ENCODE measurements at regions not wholly inside any gene's neighbourhood (a gene's known extent, or its start where the extent isn't known, plus 50 kb on each side); places are given as distances from the start of the nearest gene placed in this dataset.
"Not testable (repeated sequence)": the region's sequence is repeated elsewhere in the genome, so short reads cannot be mapped to it uniquely, and the experiment has no call there.

DNA sequence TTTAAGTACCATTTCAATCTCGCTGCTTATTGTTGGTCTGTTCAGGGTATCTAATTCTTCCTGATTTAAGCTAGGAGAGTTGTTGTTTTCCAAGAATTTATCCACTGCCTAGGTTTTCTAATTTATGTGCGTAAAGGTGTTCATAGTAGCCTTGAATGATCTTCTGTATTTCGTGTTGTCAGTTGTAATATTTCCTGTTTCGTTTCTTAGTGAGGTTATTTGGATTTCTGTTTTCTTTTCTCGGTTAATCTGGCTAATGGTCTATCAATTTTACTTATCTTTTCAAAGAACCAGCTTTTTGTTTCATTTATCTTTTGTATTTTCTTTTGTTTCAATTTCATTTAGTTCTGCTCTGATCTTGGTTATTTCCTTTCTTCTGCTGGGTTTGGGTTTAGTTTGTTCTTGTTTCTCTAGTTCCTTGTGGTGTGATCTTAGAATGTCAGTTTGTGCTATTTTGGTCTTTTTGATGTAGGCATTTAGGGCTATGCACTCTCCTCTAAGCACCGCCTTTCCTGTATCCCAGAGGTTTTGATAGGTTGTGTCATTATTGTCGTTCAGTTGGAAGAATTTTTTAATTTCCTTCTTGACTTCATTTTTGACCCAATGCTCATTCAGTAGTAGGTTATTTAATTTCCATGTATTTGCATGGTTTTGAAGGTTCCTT is 92.5 kb upstream of the CSRP2 start:
- H3K4me3 Mint-ChIP-seq; H3K27me3 Mint-ChIP-seq (ENCODE audit: insufficient read depth); DNase-seq (ENCODE audit: low spot score); intact Hi-C loops (cut with micrococcal nuclease); H3K27ac Mint-ChIP-seq; H3K4me1 Mint-ChIP-seq (ENCODE audit: low read depth); H3K9me3 Mint-ChIP-seq; H3K36me3 Mint-ChIP-seq (ENCODE audit: low read depth): not testable (repeated sequence)

DNA sequence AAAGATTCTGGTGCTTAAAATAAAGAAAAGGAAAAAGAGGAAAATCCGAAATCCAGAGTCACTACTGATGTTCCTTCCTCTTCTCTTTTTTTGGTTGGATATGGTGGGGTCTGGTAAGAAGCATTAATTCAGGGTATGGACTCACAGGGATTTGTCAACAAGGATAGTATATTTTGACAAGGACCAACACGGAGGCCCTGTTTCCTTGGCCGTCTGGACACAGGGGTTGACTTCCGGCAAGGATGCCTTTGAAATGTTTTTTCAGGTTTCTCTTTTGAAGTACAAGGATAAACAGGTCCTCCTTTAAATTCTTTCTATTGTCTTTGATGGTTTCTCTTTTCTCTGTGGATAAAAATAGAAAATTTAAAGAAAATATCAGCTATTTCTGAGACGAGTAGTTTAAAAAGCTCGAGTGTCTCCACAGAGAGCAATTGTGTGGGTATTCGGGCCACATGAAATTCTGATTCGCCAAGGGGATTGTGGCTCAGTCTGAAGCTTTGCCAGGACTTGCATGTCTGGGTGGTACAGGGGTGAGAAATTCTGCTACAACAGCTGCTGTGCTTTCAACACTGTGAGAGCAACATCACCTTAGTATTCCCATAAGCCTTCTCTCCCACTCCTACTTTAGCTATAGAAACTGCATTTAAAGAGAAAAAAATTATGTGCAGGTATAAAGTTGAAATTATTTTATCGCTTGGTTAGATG is 88.5 kb upstream of the CSRP2 start:
- Mint-ChIP-seq H3K4me1 (ENCODE audit: low read depth) (no peaks in the 10 kb centered on the region), H3K36me3 (ENCODE audit: low read depth) (no peaks in the 10 kb centered on the region), H3K9me3 (no peaks in the 10 kb centered on the region), H3K27me3 (ENCODE audit: insufficient read depth) (no peaks in the 10 kb centered on the region), H3K27ac (no peak overlapping the region), H3K4me3 (no peak overlapping the region)
- no peak for DNase-seq (ENCODE audit: low spot score)
- intact Hi-C loops (cut with micrococcal nuclease), result no loop called here

DNA sequence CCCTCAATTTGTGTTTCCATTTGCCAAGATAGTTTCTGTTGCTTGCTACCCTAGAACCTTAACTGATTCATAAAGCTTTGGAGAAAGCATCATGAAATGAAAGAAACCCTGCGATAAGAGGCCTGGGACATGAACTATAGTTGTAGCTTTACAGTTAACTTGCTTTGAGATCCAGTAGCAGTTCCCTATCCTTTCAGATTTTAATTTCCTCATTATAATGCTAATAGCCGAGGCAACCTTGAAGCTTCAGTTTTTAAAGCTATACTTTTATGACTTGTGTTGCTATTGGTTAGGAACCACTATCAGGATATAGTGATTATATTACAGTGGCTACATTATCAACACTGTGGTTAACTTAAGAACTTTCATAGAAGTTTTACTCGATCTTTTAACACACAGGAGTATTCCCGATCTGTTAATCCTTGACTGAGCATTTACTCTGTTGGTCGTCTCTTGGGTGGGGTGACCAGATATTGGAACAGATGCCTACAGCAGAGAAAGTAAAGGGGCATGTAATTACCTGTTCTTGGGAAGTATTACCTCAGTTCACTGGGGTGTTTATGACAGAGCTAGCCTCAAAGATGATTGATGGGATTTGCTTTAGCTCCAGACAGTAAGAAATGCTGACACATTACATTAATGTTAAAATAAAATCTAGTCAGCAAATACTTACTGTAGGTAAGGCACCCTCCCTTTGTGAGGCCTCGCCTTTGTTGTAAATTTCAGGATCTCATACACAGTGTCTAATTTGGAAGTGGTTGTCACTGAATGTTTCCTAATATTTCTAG is 86.2 kb upstream of the CSRP2 start:
- DNase-seq (ENCODE audit: low spot score), result no peak
- H3K27me3 Mint-ChIP-seq (ENCODE audit: insufficient read depth), result no peaks in the 10 kb centered on the region

DNA sequence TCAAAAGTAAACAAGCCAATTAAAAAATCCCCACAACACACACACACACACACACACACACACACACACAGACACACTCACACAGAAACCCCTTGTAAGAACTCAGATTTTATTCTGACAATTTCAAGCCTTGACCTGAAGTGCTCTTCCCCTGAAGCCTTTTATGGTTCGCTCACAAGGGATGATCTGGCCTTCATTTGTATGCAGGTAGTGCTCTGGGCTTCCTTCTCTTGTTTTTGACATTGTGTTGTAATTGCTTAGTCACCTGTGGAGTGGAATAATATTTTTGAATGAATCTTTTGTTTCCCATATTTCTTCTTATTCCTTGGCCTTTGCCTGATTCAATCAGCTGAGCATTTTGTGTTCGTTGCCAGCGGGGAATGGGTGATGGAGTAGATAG is 83.3 kb upstream of the CSRP2 start:
- Mint-ChIP-seq H3K9me3 (no peaks in the 10 kb centered on the region), H3K27ac (no peak overlapping the region), H3K4me1 (ENCODE audit: low read depth) (no peaks in the 10 kb centered on the region), H3K4me3 (no peak overlapping the region), H3K27me3 (ENCODE audit: insufficient read depth) (peaks cover 2% of the 10 kb centered on the region), H3K36me3 (ENCODE audit: low read depth) (no peaks in the 10 kb centered on the region)
- DNase-seq (ENCODE audit: low spot score), result no peak
- intact Hi-C loops (cut with micrococcal nuclease), result no loop called here

More for the DNA sequence above, 86.2 kb upstream of the CSRP2 start:
- Mint-ChIP-seq H3K27ac (no peak overlapping the region), H3K36me3 (ENCODE audit: low read depth) (no peaks in the 10 kb centered on the region), H3K9me3 (no peaks in the 10 kb centered on the region), H3K4me1 (ENCODE audit: low read depth) (no peaks in the 10 kb centered on the region), H3K4me3 (no peak overlapping the region)
- intact Hi-C loops (cut with micrococcal nuclease), result no loop called here

DNA sequence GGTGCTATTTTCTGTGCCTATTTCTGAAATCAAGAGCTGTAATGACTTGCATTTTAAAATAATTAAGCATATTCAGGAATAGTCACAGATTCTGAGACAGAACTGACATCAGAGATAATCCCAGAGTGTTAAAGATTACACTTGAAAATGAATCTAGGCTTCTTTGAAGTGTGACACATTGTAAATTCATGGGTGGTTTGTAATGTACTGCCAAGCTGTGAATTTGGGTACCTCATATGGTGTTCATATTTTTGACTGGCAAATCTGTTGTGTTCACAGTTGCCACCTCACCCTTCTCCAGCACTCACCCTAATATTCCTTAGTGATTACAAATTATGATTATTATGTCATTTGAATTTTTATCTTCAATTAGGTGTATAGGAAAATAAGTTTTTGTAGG is 78.5 kb upstream of the CSRP2 start:
- no peak overlapping the region for H3K27ac Mint-ChIP-seq

DNA sequence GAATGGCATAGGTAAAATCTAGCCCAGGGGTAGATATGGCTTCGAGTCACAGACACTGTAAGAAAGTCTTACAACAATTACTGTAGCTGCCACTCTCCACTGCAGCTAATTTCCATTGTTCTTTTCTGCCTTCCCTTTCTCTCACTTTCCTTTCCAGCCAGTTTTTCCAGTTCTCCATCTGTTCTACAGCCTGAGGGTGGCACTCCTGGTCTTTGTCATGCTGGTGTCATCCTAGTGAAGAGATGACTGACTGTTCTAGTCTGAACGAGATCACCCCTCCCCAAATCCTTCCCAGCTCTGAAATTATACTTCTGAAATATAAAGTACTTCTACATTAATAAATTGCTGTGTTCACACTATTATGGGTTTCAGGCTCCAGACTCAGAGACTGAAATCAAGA is 74.2 kb upstream of the CSRP2 start:
- Mint-ChIP-seq H3K27me3 (ENCODE audit: insufficient read depth) (peaks cover 5% of the 10 kb centered on the region), H3K9me3 (no peaks in the 10 kb centered on the region), H3K4me3 (no peak overlapping the region), H3K27ac (no peak overlapping the region), H3K4me1 (ENCODE audit: low read depth) (no peaks in the 10 kb centered on the region), H3K36me3 (ENCODE audit: low read depth) (no peaks in the 10 kb centered on the region)
- DNase-seq (ENCODE audit: low spot score), result no peak
- intact Hi-C loops (cut with micrococcal nuclease), result no loop called here

More for the DNA sequence above, 78.5 kb upstream of the CSRP2 start:
- intact Hi-C loops (cut with micrococcal nuclease), result no loop called here
- no peaks in the 10 kb centered on the region for H3K9me3 Mint-ChIP-seq
- no peaks in the 10 kb centered on the region for H3K4me1 Mint-ChIP-seq (ENCODE audit: low read depth)
- H3K27me3 Mint-ChIP-seq (ENCODE audit: insufficient read depth), result peaks cover 3% of the 10 kb centered on the region
- no peak overlapping the region for H3K4me3 Mint-ChIP-seq
- no peaks in the 10 kb centered on the region for H3K36me3 Mint-ChIP-seq (ENCODE audit: low read depth)
- no peak for DNase-seq (ENCODE audit: low spot score)

DNA sequence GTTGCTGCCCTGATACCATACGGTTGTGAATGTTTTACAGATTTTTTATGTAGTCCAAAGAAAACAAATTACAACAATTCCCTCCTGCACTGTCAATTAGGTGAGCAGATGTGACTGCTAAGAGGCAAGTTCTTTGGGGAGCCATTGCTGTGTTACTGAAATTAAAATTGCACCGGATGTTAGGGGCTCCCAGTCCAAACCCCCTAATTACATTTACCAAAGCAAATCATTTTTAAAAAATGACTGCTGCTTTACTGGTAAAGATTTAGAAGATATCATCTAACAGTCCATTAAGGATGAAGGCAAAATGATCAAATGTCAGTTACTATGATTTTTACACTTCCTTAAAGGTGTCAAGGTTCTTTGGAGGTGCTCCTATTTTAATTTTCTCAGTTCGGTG is 70.1 kb upstream of the CSRP2 start:
- no peaks in the 10 kb centered on the region for H3K36me3 Mint-ChIP-seq (ENCODE audit: low read depth)
- no peaks in the 10 kb centered on the region for H3K4me1 Mint-ChIP-seq (ENCODE audit: low read depth)
- intact Hi-C loops (cut with micrococcal nuclease), result no loop called here
- H3K27ac Mint-ChIP-seq, result no peak overlapping the region
- peaks cover 8% of the 10 kb centered on the region for H3K27me3 Mint-ChIP-seq (ENCODE audit: insufficient read depth)
- no peak overlapping the region for H3K4me3 Mint-ChIP-seq
- no peak for DNase-seq (ENCODE audit: low spot score)
- no peaks in the 10 kb centered on the region for H3K9me3 Mint-ChIP-seq

DNA sequence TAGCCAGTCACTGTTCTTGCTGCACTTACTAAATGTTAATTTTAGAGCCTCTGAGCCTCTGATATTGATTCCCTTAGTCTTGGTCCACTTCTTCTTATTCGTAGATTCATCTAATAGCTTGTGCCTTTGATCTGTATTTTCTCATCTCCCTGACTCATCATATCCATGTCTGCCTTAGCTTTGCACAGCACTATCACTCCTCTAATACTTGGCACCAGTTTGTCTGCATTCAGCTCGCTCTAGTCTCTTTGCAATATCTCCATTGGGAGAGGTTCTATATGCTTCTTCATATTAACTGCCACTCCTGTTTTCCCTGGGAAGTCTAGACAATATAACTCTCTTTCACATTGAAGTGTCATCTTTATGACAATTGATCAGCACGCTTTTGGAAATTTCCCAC is 68.5 kb upstream of the CSRP2 start:
- intact Hi-C loops (cut with micrococcal nuclease), result no loop called here
- no peak for DNase-seq (ENCODE audit: low spot score)
- Mint-ChIP-seq H3K36me3 (ENCODE audit: low read depth) (no peaks in the 10 kb centered on the region), H3K9me3 (no peaks in the 10 kb centered on the region), H3K27ac (no peak overlapping the region), H3K27me3 (ENCODE audit: insufficient read depth) (peaks cover 6% of the 10 kb centered on the region), H3K4me3 (no peak overlapping the region), H3K4me1 (ENCODE audit: low read depth) (no peaks in the 10 kb centered on the region)

DNA sequence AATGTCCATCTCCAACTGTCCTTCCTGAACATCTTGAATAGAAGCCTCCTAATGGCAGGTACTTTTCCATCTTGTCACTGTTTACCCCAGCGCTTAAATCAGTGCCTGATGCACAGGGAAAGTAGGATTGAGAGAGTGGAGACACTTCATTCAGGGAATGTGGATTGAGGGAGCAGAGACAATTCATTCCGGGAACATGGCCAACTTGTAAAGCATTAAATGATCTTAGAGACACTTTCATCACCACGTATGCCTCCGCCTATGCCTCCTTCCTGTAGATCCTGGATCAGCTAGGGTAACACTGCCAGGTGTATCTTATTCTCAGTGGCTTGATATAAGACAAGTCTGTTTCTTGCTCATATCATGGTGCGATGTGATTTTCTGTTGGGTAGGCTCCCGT is 67.6 kb upstream of the CSRP2 start:
- no peaks in the 10 kb centered on the region for H3K4me1 Mint-ChIP-seq (ENCODE audit: low read depth)
- no peak overlapping the region for H3K4me3 Mint-ChIP-seq
- peaks cover 3% of the 10 kb centered on the region for H3K27me3 Mint-ChIP-seq (ENCODE audit: insufficient read depth)
- no peaks in the 10 kb centered on the region for H3K36me3 Mint-ChIP-seq (ENCODE audit: low read depth)
- H3K9me3 Mint-ChIP-seq, result no peaks in the 10 kb centered on the region
- intact Hi-C loops (cut with micrococcal nuclease), result no loop called here
- DNase-seq (ENCODE audit: low spot score), result no peak
- H3K27ac Mint-ChIP-seq, result no peak overlapping the region

DNA sequence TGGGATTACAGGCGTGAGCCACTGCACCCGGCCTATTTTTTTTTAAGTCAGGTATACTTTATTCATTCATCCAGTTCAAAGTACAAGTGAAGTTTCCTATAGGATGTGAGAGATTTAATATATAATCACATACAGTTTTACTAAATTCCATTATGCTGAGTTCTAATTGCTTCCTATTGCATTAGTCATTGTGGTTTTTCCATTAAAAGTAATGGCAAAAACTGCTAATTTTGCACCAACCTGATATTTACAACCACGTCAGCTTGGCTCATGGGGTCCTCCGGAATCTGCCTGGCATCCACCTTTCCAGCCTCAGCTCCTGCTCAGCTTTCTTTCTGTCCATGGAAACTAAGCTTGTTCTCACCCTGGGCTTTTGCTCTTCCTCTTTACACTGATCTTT is 67.0 kb upstream of the CSRP2 start:
- no peak for DNase-seq (ENCODE audit: low spot score)
- no peaks in the 10 kb centered on the region for H3K4me1 Mint-ChIP-seq (ENCODE audit: low read depth)
- H3K27ac Mint-ChIP-seq, result no peak overlapping the region
- no peaks in the 10 kb centered on the region for H3K9me3 Mint-ChIP-seq
- H3K36me3 Mint-ChIP-seq (ENCODE audit: low read depth), result no peaks in the 10 kb centered on the region
- no peak overlapping the region for H3K4me3 Mint-ChIP-seq
- H3K27me3 Mint-ChIP-seq (ENCODE audit: insufficient read depth), result peaks cover 3% of the 10 kb centered on the region
- intact Hi-C loops (cut with micrococcal nuclease), result no loop called here

DNA sequence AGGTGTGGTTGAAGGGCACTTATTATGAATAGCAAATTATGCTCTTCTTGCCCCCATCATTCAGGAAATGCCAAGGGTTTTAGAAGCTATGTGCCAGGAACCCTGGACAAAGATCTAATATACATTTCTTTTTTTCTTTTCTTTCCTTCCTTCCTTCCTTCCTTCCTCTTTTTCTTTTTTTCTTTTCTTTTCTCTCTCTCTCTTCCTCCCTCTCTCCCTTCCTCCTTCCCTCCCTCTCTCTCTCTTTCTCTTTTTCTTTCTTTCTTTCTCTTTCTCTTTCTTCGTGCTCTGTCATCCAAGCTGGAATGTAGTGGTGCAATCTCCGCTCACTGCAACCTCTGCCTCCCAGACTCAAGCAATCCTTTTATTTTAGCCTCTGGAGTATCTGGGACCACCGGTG is 66.1 kb upstream of the CSRP2 start:
- H3K4me3 Mint-ChIP-seq, result no peak overlapping the region
- no peak overlapping the region for H3K27ac Mint-ChIP-seq
- H3K27me3 Mint-ChIP-seq (ENCODE audit: insufficient read depth), result peaks cover 3% of the 10 kb centered on the region
- no peak for DNase-seq (ENCODE audit: low spot score)
- no peaks in the 10 kb centered on the region for H3K9me3 Mint-ChIP-seq
- intact Hi-C loops (cut with micrococcal nuclease), result no loop called here
- H3K36me3 Mint-ChIP-seq (ENCODE audit: low read depth), result no peaks in the 10 kb centered on the region
- no peaks in the 10 kb centered on the region for H3K4me1 Mint-ChIP-seq (ENCODE audit: low read depth)

DNA sequence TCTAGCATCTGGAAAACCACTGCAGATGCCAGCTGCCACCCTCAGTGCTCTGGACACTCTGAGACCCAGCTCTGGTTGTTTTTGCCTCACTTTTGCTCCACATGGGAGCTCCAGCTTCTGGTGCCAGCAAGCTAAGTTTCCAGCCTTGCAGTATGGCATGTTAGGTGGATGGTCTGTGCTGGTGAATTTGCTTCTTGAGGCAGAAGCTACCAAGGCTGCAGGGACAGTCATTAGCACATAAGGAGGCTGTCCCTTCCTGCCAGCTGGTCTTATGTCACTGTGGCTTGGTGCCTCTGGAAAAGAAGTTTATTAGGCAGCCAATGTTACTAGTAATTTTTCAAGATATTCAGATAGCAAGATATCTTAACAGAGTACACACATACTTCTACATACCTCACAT is 64.2 kb upstream of the CSRP2 start:
- DNase-seq (ENCODE audit: low spot score), result no peak
- H3K27me3 Mint-ChIP-seq (ENCODE audit: insufficient read depth), result peaks cover 6% of the 10 kb centered on the region
- H3K36me3 Mint-ChIP-seq (ENCODE audit: low read depth), result no peaks in the 10 kb centered on the region
- no peak overlapping the region for H3K4me3 Mint-ChIP-seq
- intact Hi-C loops (cut with micrococcal nuclease), result no loop called here
- no peaks in the 10 kb centered on the region for H3K9me3 Mint-ChIP-seq
- no peaks in the 10 kb centered on the region for H3K4me1 Mint-ChIP-seq (ENCODE audit: low read depth)
- H3K27ac Mint-ChIP-seq, result no peak overlapping the region

DNA sequence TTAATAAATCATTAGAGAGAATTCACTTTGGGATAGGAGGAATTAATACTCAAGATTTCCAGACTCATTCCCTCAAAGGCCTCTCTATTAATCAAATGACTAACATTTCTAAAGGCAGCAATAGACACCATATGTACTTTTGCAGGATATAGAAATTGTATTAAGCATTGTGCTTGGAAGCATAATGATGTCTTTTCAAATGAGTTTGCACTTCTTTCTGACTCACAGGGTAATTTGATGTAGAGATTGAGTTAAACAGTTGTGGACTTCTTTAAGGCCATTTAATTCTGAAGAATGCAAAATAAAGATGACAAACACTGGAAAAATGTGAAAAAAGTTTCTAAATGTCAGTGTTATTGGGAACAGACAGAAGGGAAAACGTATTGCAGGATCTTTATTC is 63.4 kb upstream of the CSRP2 start:
- Mint-ChIP-seq H3K4me3 (no peak overlapping the region), H3K36me3 (ENCODE audit: low read depth) (no peaks in the 10 kb centered on the region), H3K27me3 (ENCODE audit: insufficient read depth) (peaks cover 6% of the 10 kb centered on the region), H3K27ac (no peak overlapping the region), H3K4me1 (ENCODE audit: low read depth) (no peaks in the 10 kb centered on the region), H3K9me3 (no peaks in the 10 kb centered on the region)
- intact Hi-C loops (cut with micrococcal nuclease), result no loop called here
- no peak for DNase-seq (ENCODE audit: low spot score)
